CD8-positive, alpha-beta memory T cell (primary cell): ENCODE measurements at regions not wholly inside any gene's neighbourhood (a gene's known extent, or its start where the extent isn't known, plus 50 kb on each side); places are given as distances from the start of the nearest gene placed in this dataset.

Experiments used
- CTCF ChIA-PET: fragments of 350-600 bp; sonication (Branson Sonifier 250); formaldehyde crosslinking; loops from one replicate; lab custom pipeline; 2021; ENCODE audit warnings: antibody characterized with exemption; lab: Charles Lee
- POLR2A ChIA-PET: fragments of 350-600 bp; sonication (Branson Sonifier 250); formaldehyde crosslinking; loops from one replicate; lab custom pipeline; 2021; ENCODE audit warnings: antibody characterized with exemption; lab: Charles Lee
- DNase-seq, 5 donors: peaks; one replicate each; pipeline versions ENCODE4 v3.0.0 to v3.0.0-alpha.2; 2020 to 2022; ENCODE audit warnings: mixed read lengths in 1 of 5
- H3K27ac ChIP-seq: one replicate; pipeline ENCODE4 v1.7.0; 2013; ENCODE audit warnings: low read depth, mild to moderate bottlenecking, low read length, moderate library complexity
- H3K27me3 ChIP-seq: 2 replicates; pipeline ENCODE4 v1.7.0; 2013; ENCODE audit warnings: low read length, mild to moderate bottlenecking; ENCODE audit not compliant: insufficient read depth, poor library complexity, severe bottlenecking
- H3K36me3 ChIP-seq: 2 replicates; pipeline ENCODE4 v1.7.0; 2013; ENCODE audit warnings: mild to moderate bottlenecking, low read length, moderate library complexity; ENCODE audit not compliant: insufficient read depth
- H3K4me1 ChIP-seq: 2 replicates; pipeline ENCODE4 v1.7.0; 2013; ENCODE audit warnings: mild to moderate bottlenecking, low read length, moderate library complexity; ENCODE audit not compliant: insufficient read depth
- H3K4me3 ChIP-seq: 2 replicates; pipeline ENCODE4 v1.7.0; 2013; ENCODE audit warnings: mild to moderate bottlenecking, low read length
- H3K9me3 ChIP-seq: 2 replicates; pipeline ENCODE4 v1.7.0; 2013; ENCODE audit warnings: mild to moderate bottlenecking, low read length
- H3K27ac Mint-ChIP-seq, 8 donors: one replicate each; pipeline ENCODE4 v1.8.0; 2020 to 2021; ENCODE audit warnings: mixed read lengths in 8 of 8, mild to moderate bottlenecking in 6 of 8, inconsistent platforms in 3 of 8, moderate library complexity in 3 of 8
- H3K27me3 Mint-ChIP-seq, 2 donors: one replicate each; pipeline ENCODE4 v1.8.0; 2020 to 2021; ENCODE audit warnings: mixed read lengths in 2 of 2, mild to moderate bottlenecking in 1 of 2, moderate library complexity in 1 of 2
- H3K36me3 Mint-ChIP-seq, 3 donors: one replicate each; pipeline ENCODE4 v1.8.0; 2020 to 2021; ENCODE audit warnings: mixed read lengths in 3 of 3, inconsistent platforms in 1 of 3, mild to moderate bottlenecking in 1 of 3
- H3K4me1 Mint-ChIP-seq, 3 donors: one replicate each; pipeline ENCODE4 v1.8.0; 2020 to 2021; ENCODE audit warnings: mixed read lengths in 3 of 3, inconsistent platforms in 1 of 3, mild to moderate bottlenecking in 1 of 3
- H3K4me3 Mint-ChIP-seq, 7 donors: one replicate each; pipeline ENCODE4 v1.8.0; 2020 to 2021; ENCODE audit warnings: mixed read lengths in 7 of 7, mild to moderate bottlenecking in 6 of 7, moderate library complexity in 4 of 7, inconsistent platforms in 2 of 7
- H3K9me3 Mint-ChIP-seq, 5 donors: one replicate each; pipeline ENCODE4 v1.8.0; 2020 to 2022; ENCODE audit warnings: mixed read lengths in 5 of 5, mild to moderate bottlenecking in 3 of 5, moderate library complexity in 2 of 5, inconsistent platforms in 1 of 5

GRCh38 chr3:70820397-70820796 is 508.0 kb upstream of the MDFIC2 start:
- no peaks in the 10 kb centered on the region for H3K27me3 ChIP-seq
- Mint-ChIP-seq H3K4me1 (no peaks in the 10 kb centered on the region), H3K27me3 (peaks cover 0 to 28% of the 10 kb centered on the region in 2 donors), H3K9me3 (peaks cover 0 to 4% (median 0%) of the 10 kb centered on the region in 5 donors), H3K27ac (no peak overlapping the region), H3K4me3 (no peak overlapping the region), H3K36me3 (no peaks in the 10 kb centered on the region)
- CTCF ChIA-PET: no interaction called here
- no peak for DNase-seq
- H3K9me3 ChIP-seq: no peaks in the 10 kb centered on the region
- H3K4me3 ChIP-seq: no peak overlapping the region
- no peak overlapping the region for H3K27ac ChIP-seq
- H3K36me3 ChIP-seq: no peaks in the 10 kb centered on the region
- POLR2A ChIA-PET: no interaction called here
- H3K4me1 ChIP-seq: no peaks in the 10 kb centered on the region

GRCh38 chr3:70818145-70818544 is 505.7 kb upstream of the MDFIC2 start:
- Mint-ChIP-seq H3K27me3 (peaks cover 0 to 30% of the 10 kb centered on the region in 2 donors), H3K27ac (no peak overlapping the region)
- H3K4me3 ChIP-seq: no peak overlapping the region

GRCh38 chr3:70816346-70816745 is 503.9 kb upstream of the MDFIC2 start:
- H3K4me3 Mint-ChIP-seq: no peak overlapping the region
- H3K9me3 Mint-ChIP-seq: peaks cover 0 to 4% (median 0%) of the 10 kb centered on the region in 5 donors
- H3K4me1 Mint-ChIP-seq: no peaks in the 10 kb centered on the region
- H3K27ac Mint-ChIP-seq: no peak overlapping the region
- H3K4me3 ChIP-seq: no peak overlapping the region
- CTCF ChIA-PET: no interaction called here
- no peaks in the 10 kb centered on the region for H3K9me3 ChIP-seq
- H3K27ac ChIP-seq: no peak overlapping the region
- no peaks in the 10 kb centered on the region for H3K36me3 ChIP-seq
- no peaks in the 10 kb centered on the region for H3K36me3 Mint-ChIP-seq
- POLR2A ChIA-PET: no interaction called here
- peaks cover 0 to 29% of the 10 kb centered on the region in 2 donors for H3K27me3 Mint-ChIP-seq
- H3K27me3 ChIP-seq: no peaks in the 10 kb centered on the region
- H3K4me1 ChIP-seq: no peaks in the 10 kb centered on the region
- no peak for DNase-seq

More at GRCh38 chr3:70818145-70818544, 505.7 kb upstream of the MDFIC2 start:
- DNase-seq: no peak
- ChIA-PET POLR2A (no interaction called here), CTCF (no interaction called here)
- H3K4me1 Mint-ChIP-seq: no peaks in the 10 kb centered on the region
- H3K9me3 Mint-ChIP-seq: peaks cover 0 to 4% (median 0%) of the 10 kb centered on the region in 5 donors
- H3K9me3 ChIP-seq: no peaks in the 10 kb centered on the region
- H3K36me3 ChIP-seq: no peaks in the 10 kb centered on the region
- H3K27me3 ChIP-seq: no peaks in the 10 kb centered on the region
- no peak overlapping the region for H3K4me3 Mint-ChIP-seq
- no peaks in the 10 kb centered on the region for H3K4me1 ChIP-seq
- H3K36me3 Mint-ChIP-seq: no peaks in the 10 kb centered on the region
- no peak overlapping the region for H3K27ac ChIP-seq

- Mint-ChIP-seq H3K4me1 (no peaks in the 10 kb centered on the region), H3K9me3 (peaks cover 0 to 4% (median 0%) of the 10 kb centered on the region in 5 donors), H3K4me3 (no peak overlapping the region), H3K27me3 (peaks cover 0 to 29% of the 10 kb centered on the region in 2 donors), H3K27ac (no peak overlapping the region), H3K36me3 (no peaks in the 10 kb centered on the region)
- no peak overlapping the region for H3K27ac ChIP-seq
- H3K4me1 ChIP-seq: no peaks in the 10 kb centered on the region
- H3K27me3 ChIP-seq: no peaks in the 10 kb centered on the region
- ChIA-PET POLR2A (no interaction called here), CTCF (no interaction called here)
- no peaks in the 10 kb centered on the region for H3K9me3 ChIP-seq
- no peak for DNase-seq
- no peaks in the 10 kb centered on the region for H3K36me3 ChIP-seq
- no peak overlapping the region for H3K4me3 ChIP-seq
Measured at GRCh38 chr3:70815817-70816216, 503.4 kb upstream of the MDFIC2 start.

- Histone ChIP-seq H3K27ac (no peak overlapping the region), H3K9me3 (no peaks in the 10 kb centered on the region), H3K36me3 (no peaks in the 10 kb centered on the region), H3K27me3 (no peaks in the 10 kb centered on the region), H3K4me1 (no peaks in the 10 kb centered on the region), H3K4me3 (no peak overlapping the region)
- ChIA-PET POLR2A (no interaction called here), CTCF (no interaction called here)
- no peak overlapping the region for H3K4me3 Mint-ChIP-seq
- no peaks in the 10 kb centered on the region for H3K4me1 Mint-ChIP-seq
- no peaks in the 10 kb centered on the region for H3K36me3 Mint-ChIP-seq
- peaks cover 0 to 23% of the 10 kb centered on the region in 2 donors for H3K27me3 Mint-ChIP-seq
- H3K9me3 Mint-ChIP-seq: peaks cover 0 to 4% (median 0%) of the 10 kb centered on the region in 5 donors
- DNase-seq: no peak
- no peak overlapping the region for H3K27ac Mint-ChIP-seq
Measured at GRCh38 chr3:70813311-70813710, 500.9 kb upstream of the MDFIC2 start.

- no peaks in the 10 kb centered on the region for H3K36me3 Mint-ChIP-seq
Measured at GRCh38 chr3:70811880-70812279, 499.4 kb upstream of the MDFIC2 start.

GRCh38 chr3:70808881-70809280 is 496.4 kb upstream of the MDFIC2 start:
- H3K36me3 ChIP-seq: no peaks in the 10 kb centered on the region
- H3K27me3 Mint-ChIP-seq: peaks cover 0 to 30% of the 10 kb centered on the region in 2 donors
- ChIA-PET CTCF (no interaction called here), POLR2A (no interaction called here)
- H3K4me3 ChIP-seq: no peak overlapping the region
- no peaks in the 10 kb centered on the region for H3K36me3 Mint-ChIP-seq
- H3K4me3 Mint-ChIP-seq: no peak overlapping the region
- H3K9me3 ChIP-seq: no peaks in the 10 kb centered on the region
- DNase-seq: no peak
- no peaks in the 10 kb centered on the region for H3K4me1 ChIP-seq
- no peak overlapping the region for H3K27ac ChIP-seq
- no peak overlapping the region for H3K27ac Mint-ChIP-seq
- no peaks in the 10 kb centered on the region for H3K4me1 Mint-ChIP-seq
- no peaks in the 10 kb centered on the region for H3K27me3 ChIP-seq
- H3K9me3 Mint-ChIP-seq: no peaks in the 10 kb centered on the region

More at GRCh38 chr3:70811880-70812279, 499.4 kb upstream of the MDFIC2 start:
- CTCF ChIA-PET: no interaction called here
- H3K27me3 Mint-ChIP-seq: peaks cover 0 to 24% of the 10 kb centered on the region in 2 donors
- peaks cover 0 to 4% (median 0%) of the 10 kb centered on the region in 5 donors for H3K9me3 Mint-ChIP-seq
- POLR2A ChIA-PET: no interaction called here
- no peak overlapping the region for H3K27ac ChIP-seq
- no peaks in the 10 kb centered on the region for H3K4me1 Mint-ChIP-seq
- H3K27ac Mint-ChIP-seq: no peak overlapping the region
- no peak overlapping the region for H3K4me3 Mint-ChIP-seq
- DNase-seq: peak in 1 of 5 donors; percentile 7
- no peaks in the 10 kb centered on the region for H3K27me3 ChIP-seq
- no peaks in the 10 kb centered on the region for H3K36me3 ChIP-seq
- H3K4me3 ChIP-seq: no peak overlapping the region
- no peaks in the 10 kb centered on the region for H3K4me1 ChIP-seq
- no peaks in the 10 kb centered on the region for H3K9me3 ChIP-seq

- H3K9me3 Mint-ChIP-seq: no peaks in the 10 kb centered on the region
- H3K36me3 ChIP-seq: no peaks in the 10 kb centered on the region
- DNase-seq: no peak
- no peaks in the 10 kb centered on the region for H3K4me1 ChIP-seq
- H3K9me3 ChIP-seq: no peaks in the 10 kb centered on the region
- no peak overlapping the region for H3K27ac Mint-ChIP-seq
- H3K4me3 ChIP-seq: no peak overlapping the region
- H3K27me3 ChIP-seq: no peaks in the 10 kb centered on the region
- H3K4me3 Mint-ChIP-seq: no peak overlapping the region
- H3K4me1 Mint-ChIP-seq: no peaks in the 10 kb centered on the region
- ChIA-PET POLR2A (no interaction called here), CTCF (no interaction called here)
- no peaks in the 10 kb centered on the region for H3K36me3 Mint-ChIP-seq
- H3K27ac ChIP-seq: no peak overlapping the region
- peaks cover 0 to 42% of the 10 kb centered on the region in 2 donors for H3K27me3 Mint-ChIP-seq
Measured at GRCh38 chr3:70806556-70806955, 494.1 kb upstream of the MDFIC2 start.

- POLR2A ChIA-PET: no interaction called here
- Histone ChIP-seq H3K27me3 (no peaks in the 10 kb centered on the region), H3K4me3 (no peak overlapping the region), H3K27ac (no peak overlapping the region), H3K9me3 (no peaks in the 10 kb centered on the region), H3K4me1 (no peaks in the 10 kb centered on the region), H3K36me3 (no peaks in the 10 kb centered on the region)
- CTCF ChIA-PET: no interaction called here
- no peaks in the 10 kb centered on the region for H3K9me3 Mint-ChIP-seq
- peaks cover under 1 to 48% of the 10 kb centered on the region in 2 donors for H3K27me3 Mint-ChIP-seq
- no peaks in the 10 kb centered on the region for H3K36me3 Mint-ChIP-seq
- no peak overlapping the region for H3K27ac Mint-ChIP-seq
- no peak for DNase-seq
- H3K4me1 Mint-ChIP-seq: no peaks in the 10 kb centered on the region
- H3K4me3 Mint-ChIP-seq: no peak overlapping the region
Measured at GRCh38 chr3:70806021-70806420, 493.6 kb upstream of the MDFIC2 start.
